GM12878 (cell line): ENCODE measurements at regions not wholly inside any gene's neighbourhood (a gene's known extent, or its start where the extent isn't known, plus 50 kb on each side); places are given as distances from the start of the nearest gene placed in this dataset.

Source experiments
- ATAC-seq: fragments of 200-7000 bp; cut with Tn5 transposase; 3 replicates; pipeline ENCODE4 v1.9.1; 2020; ENCODE audit warnings: mild to moderate bottlenecking, moderate library complexity
- BruUV-seq: library from RNA; stranded (reverse); fragments of 400-500 nt; replicated peaks from 2 replicates; lab custom pipeline; 2021; lab: Mats Ljungman, UMichigan
- CTCF ChIA-PET: fragments of 300-600 bp; sonication (Branson Sonifier 250); formaldehyde crosslinking; extraction: SDS; loops from one replicate; lab custom pipeline; 2021; ENCODE audit warnings: inconsistent platforms; lab: Yijun Ruan, JAX
- POLR2A ChIA-PET: fragments of 350-600 bp; formaldehyde crosslinking; extraction: SDS; loops from one replicate; lab custom pipeline; 2021; ENCODE audit warnings: inconsistent platforms; lab: Charles Lee
- RAD21 ChIA-PET: fragments of 300-600 bp; sonication (Branson Sonifier 250); formaldehyde crosslinking; loops from one replicate; lab custom pipeline; 2023; ENCODE audit warnings: antibody characterized with exemption; ENCODE audit not compliant: unreplicated experiment; lab: Charles Lee
- SMC1A ChIA-PET: fragments of 300-600 bp; sonication (Branson Sonifier 250); formaldehyde crosslinking; loops from one replicate; lab custom pipeline; 2023; ENCODE audit not compliant: unreplicated experiment, uncharacterized antibody; lab: Charles Lee
- DNase-seq: peaks from one replicate; pipeline ENCODE4 v3.0.0-alpha.2; 2011; ENCODE audit warnings: low read depth, low spot score
- FAIRE-seq: peaks from 3 replicates; lab custom pipeline; 2011; peaks lifted over from hg19 to GRCh38; lab: Jason Lieb, UNC
- H2AFZ ChIP-seq: 2 replicates; pipeline ENCODE4 v1.6.0; 2011; ENCODE audit warnings: low read depth, low read length, control low read depth; ENCODE audit not compliant: control insufficient read depth
- H3K27ac ChIP-seq: 2 replicates; pipeline ENCODE4 v1.5.1; 2011; ENCODE audit warnings: control low read depth; ENCODE audit not compliant: control insufficient read depth, insufficient read depth
- H3K27me3 ChIP-seq, 2 experiments: replicated peaks in 1 of 2; 2 replicates each; pipeline versions ENCODE4 v1.6.0 to v1.6.1; 2011; ENCODE audit warnings: low read length in 1 of 2; ENCODE audit not compliant: control insufficient read depth in 2 of 2, insufficient read depth in 2 of 2
- H3K36me3 ChIP-seq, 2 experiments: 2 replicates each; pipeline ENCODE4 v1.5.1; 2011; ENCODE audit warnings: low read length in 1 of 2; ENCODE audit not compliant: control insufficient read depth in 2 of 2, insufficient read depth in 2 of 2
- H3K4me1 ChIP-seq: 2 replicates; pipeline ENCODE4 v1.6.1; 2011; ENCODE audit warnings: mild to moderate bottlenecking, low read length, moderate library complexity, mixed read lengths; ENCODE audit not compliant: control insufficient read depth, insufficient read depth
- H3K4me2 ChIP-seq: 2 replicates; pipeline ENCODE4 v1.6.0; 2011; ENCODE audit warnings: control low read depth; ENCODE audit not compliant: control insufficient read depth, insufficient read depth
- H3K4me3 ChIP-seq: fragments of 200-600 bp; sonication (generic); 2 replicates; pipeline ENCODE4 v1.5.1; 2016
- H3K79me2 ChIP-seq: 2 replicates; pipeline ENCODE4 v1.6.0; 2011; ENCODE audit warnings: low read length; ENCODE audit not compliant: control insufficient read depth, insufficient read depth
- H3K9ac ChIP-seq: 2 replicates; pipeline ENCODE4 v1.8.0; 2011; ENCODE audit warnings: low read length, control low read depth, mixed read lengths; ENCODE audit not compliant: control insufficient read depth, insufficient read depth
- H3K9me3 ChIP-seq: replicated peaks from 3 replicates; pipeline ENCODE4 v1.5.1; 2011; ENCODE audit warnings: mild to moderate bottlenecking, low read length; ENCODE audit not compliant: control insufficient read depth, insufficient read depth
- H4K20me1 ChIP-seq: 2 replicates; pipeline ENCODE4 v1.6.0; 2011; ENCODE audit not compliant: control insufficient read depth, insufficient read depth
- BCLAF1 ChIP-seq: fragments of 450-650 bp; IDR thresholded peaks from 2 replicates; pipeline ENCODE4 v1.6.1; 2017; ENCODE audit warnings: antibody characterized with exemption, mild to moderate bottlenecking, moderate library complexity
- CBX5 ChIP-seq: sonication (generic); IDR thresholded peaks from 2 replicates; pipeline ENCODE4 v1.6.1; 2016; ENCODE audit warnings: low read depth, moderate library complexity, mild to moderate bottlenecking, inconsistent platforms
- FOS ChIP-seq: IDR thresholded peaks from 3 replicates; pipeline ENCODE4 v1.6.1; 2011; ENCODE audit warnings: borderline replicate concordance; ENCODE audit not compliant: insufficient read length; ENCODE audit errors: extremely low read depth
- JUND ChIP-seq: IDR thresholded peaks from 2 replicates; pipeline ENCODE4 v1.6.1; 2012; ENCODE audit warnings: low read depth, mild to moderate bottlenecking, low read length, improper control_type of control experiment, moderate library complexity
- MAX ChIP-seq: IDR thresholded peaks from 2 replicates; pipeline ENCODE4 v1.6.1; 2012; ENCODE audit warnings: low read depth, low read length, improper control_type of control experiment
- POLR2AphosphoS2 ChIP-seq: IDR thresholded peaks from 2 replicates; pipeline ENCODE4 v1.6.1; 2011; ENCODE audit warnings: low read depth, mild to moderate bottlenecking, low read length, improper control_type of control experiment, moderate library complexity
- TCF7 ChIP-seq: IDR thresholded peaks from 2 replicates; pipeline ENCODE4 v1.6.1; 2014; ENCODE audit warnings: antibody characterized with exemption, borderline replicate concordance
- ZNF274 ChIP-seq: IDR thresholded peaks from one replicate; pipeline ENCODE4 v1.8.0; 2011; ENCODE audit not compliant: insufficient read length, insufficient read depth
- ZSCAN29 ChIP-seq: fragments of 450-650 bp; IDR thresholded peaks from 2 replicates; pipeline ENCODE4 v1.6.1; 2017; ENCODE audit warnings: mild to moderate bottlenecking, moderate library complexity
- WGBS: methylation state at CpG from one replicate; pipeline ENCODE4 v1.1.6; 2016; ENCODE audit warnings: low lambda C conversion rate; ENCODE audit not compliant: insufficient replicate concordance, insufficient coverage; ENCODE audit errors: missing lambda C conversion rate; 5-methylcytosine and 5-hydroxymethylcytosine counted together
- in situ Hi-C: fragments of 300-500 bp; cut with MboI; formaldehyde crosslinking; loops from 9 replicates; pipeline ENCODE4 v1.14.3; 2018; ENCODE audit warnings: mixed read lengths
- intact Hi-C: fragments of 100-400 bp; cut with micrococcal nuclease; formaldehyde crosslinking; loops from one replicate; pipeline ENCODE4 v1.14.2; 2022; ENCODE audit not compliant: unreplicated experiment
- TF ChIP-seq, protein P1 (sequence below): fragments of 450-650 bp; IDR thresholded peaks from 2 replicates; pipeline ENCODE4 v1.6.1; 2017; ENCODE audit warnings: low read depth, mild to moderate bottlenecking, moderate library complexity

GRCh38 chr4:33107814-33108213 is 2387.6 kb downstream of the PCDH7 start:
- intact Hi-C loops (no loop called here), in situ Hi-C loops (no loop called here)
- no peak for TF ChIP-seq BCLAF1
- TF ChIP-seq TCF7 = no peak
- TF ChIP-seq ZNF274 = no peak
- no peak for TF ChIP-seq ZSCAN29
- no peak for TF ChIP-seq MAX
- TF ChIP-seq CBX5 = no peak
- no peak for TF ChIP-seq JUND
- no peak for TF ChIP-seq POLR2AphosphoS2
- TF ChIP-seq, protein P1, sequence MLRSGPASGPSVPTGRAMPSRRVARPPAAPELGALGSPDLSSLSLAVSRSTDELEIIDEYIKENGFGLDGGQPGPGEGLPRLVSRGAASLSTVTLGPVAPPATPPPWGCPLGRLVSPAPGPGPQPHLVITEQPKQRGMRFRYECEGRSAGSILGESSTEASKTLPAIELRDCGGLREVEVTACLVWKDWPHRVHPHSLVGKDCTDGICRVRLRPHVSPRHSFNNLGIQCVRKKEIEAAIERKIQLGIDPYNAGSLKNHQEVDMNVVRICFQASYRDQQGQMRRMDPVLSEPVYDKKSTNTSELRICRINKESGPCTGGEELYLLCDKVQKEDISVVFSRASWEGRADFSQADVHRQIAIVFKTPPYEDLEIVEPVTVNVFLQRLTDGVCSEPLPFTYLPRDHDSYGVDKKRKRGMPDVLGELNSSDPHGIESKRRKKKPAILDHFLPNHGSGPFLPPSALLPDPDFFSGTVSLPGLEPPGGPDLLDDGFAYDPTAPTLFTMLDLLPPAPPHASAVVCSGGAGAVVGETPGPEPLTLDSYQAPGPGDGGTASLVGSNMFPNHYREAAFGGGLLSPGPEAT = no peak
- TF ChIP-seq FOS = no peak
- no peaks in the 10 kb centered on the region for H3K79me2 ChIP-seq
- H3K4me1 ChIP-seq = no peaks in the 10 kb centered on the region
- FAIRE-seq = no peak
- ChIA-PET POLR2A (no interaction called here), SMC1A (no interaction called here), RAD21 (no interaction called here), CTCF (no interaction called here)
- H3K27me3 ChIP-seq = no peaks in the 10 kb centered on the region
- H3K4me3 ChIP-seq = no peak overlapping the region
- H3K9me3 ChIP-seq = no peaks in the 10 kb centered on the region
- H2AFZ ChIP-seq = no peak overlapping the region
- H4K20me1 ChIP-seq = no peaks in the 10 kb centered on the region
- DNase-seq = no peak
- 25% methylated on average over 2 of the region's 2 CpGs for WGBS
- no peaks in the 10 kb centered on the region for H3K36me3 ChIP-seq
- no TSS peak for BruUV-seq
- ATAC-seq = no peak
- no peak overlapping the region for H3K9ac ChIP-seq
- no peak overlapping the region for H3K4me2 ChIP-seq
- no peak overlapping the region for H3K27ac ChIP-seq
